SK-N-MC (cell line): ENCODE measurements at regions not wholly inside any gene's neighbourhood (a gene's known extent, or its start where the extent isn't known, plus 50 kb on each side); places are given as distances from the start of the nearest gene placed in this dataset.

Experiments used
- EZH2 ChIP-seq: fragments of 200-600 bp; sonication (generic); IDR thresholded peaks from one replicate; pipeline ENCODE4 v1.6.1; 2017; ENCODE audit warnings: antibody characterized with exemption
- FOXP2 ChIP-seq: optimal IDR thresholded peaks from 2 replicates; pipeline ENCODE3; 2011; ENCODE audit warnings: mild to moderate bottlenecking, moderate library complexity; ENCODE audit not compliant: insufficient read depth; ENCODE audit errors: extremely low read length, control extremely low read depth
- POLR2AphosphoS5 ChIP-seq: IDR thresholded peaks from 2 replicates; pipeline ENCODE4 v1.6.1; 2012; ENCODE audit warnings: mild to moderate bottlenecking, low read depth, low read length, borderline replicate concordance

DNA sequence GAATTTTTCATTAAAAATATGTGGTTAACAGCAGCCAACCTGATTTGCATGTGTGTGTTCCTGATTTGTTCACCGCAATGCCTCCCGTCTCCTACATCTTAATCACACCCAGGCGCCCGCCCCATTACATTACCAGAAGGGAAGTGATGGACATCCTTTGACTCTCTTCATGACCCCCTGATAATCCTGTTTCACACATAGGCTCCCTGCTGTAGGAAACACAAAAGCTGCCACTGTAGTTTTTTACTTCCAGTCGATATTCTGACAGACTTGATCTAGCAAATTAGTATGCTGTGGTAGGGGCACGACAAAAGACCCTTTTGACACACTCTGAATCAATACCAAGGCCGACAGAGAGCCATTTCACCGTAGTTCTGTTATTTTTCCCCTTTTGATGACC lies 287.8 kb upstream of the ISL1 start:
- TF ChIP-seq EZH2 (no peak), POLR2AphosphoS5 (no peak), FOXP2 (no peak)
